Thyroid gland (tissue), 4 donors: ENCODE measurements at regions not wholly inside any gene's neighbourhood (a gene's known extent, or its start where the extent isn't known, plus 50 kb on each side); places are given as distances from the start of the nearest gene placed in this dataset.

ENCODE experiments used
- DNase-seq, 2 donors: peaks; one replicate each; pipeline ENCODE4 v3.0.0-alpha.2; 2019
- H3K27ac ChIP-seq, 3 donors: fragments of 200-600 bp; sonication (generic); 1 replicate in 2 of 3; 2 replicates in 1 of 3; pipeline ENCODE4 v1.5.1; 2016 to 2019; ENCODE audit warnings: mild to moderate bottlenecking in 1 of 3, moderate library complexity in 1 of 3
- H3K27me3 ChIP-seq: fragments of 200-600 bp; sonication (generic); one replicate; pipeline ENCODE4 v1.5.1; 2019
- H3K36me3 ChIP-seq, 2 donors: fragments of 200-600 bp; sonication (generic); one replicate each; pipeline ENCODE4 v1.5.1; 2016 to 2019
- H3K4me1 ChIP-seq, 2 donors: fragments of 200-600 bp; sonication (generic); one replicate each; pipeline ENCODE4 v1.5.1; 2017 to 2019
- H3K4me3 ChIP-seq, 3 donors: fragments of 200-600 bp; sonication (generic); replicated peaks in 1 of 3; 1 replicate in 2 of 3; 2 replicates in 1 of 3; pipeline ENCODE4 v1.5.1; 2016; ENCODE audit warnings: mild to moderate bottlenecking in 1 of 3
- H3K9me3 ChIP-seq: fragments of 200-600 bp; sonication (generic); one replicate; pipeline ENCODE4 v1.5.1; 2017
- CTCF ChIP-seq, 6 experiments: fragments of 200-600 bp in 3 of 6; fragments of 450-650 bp in 3 of 6; sonication (generic) in 3 of 6; IDR thresholded peaks; one replicate each; pipeline ENCODE4 v1.5.1; 2016 to 2019; ENCODE audit warnings: antibody characterized with exemption in 6 of 6, mild to moderate bottlenecking in 2 of 6, inconsistent platforms in 1 of 6, moderate library complexity in 1 of 6
- POLR2A ChIP-seq, 2 donors: fragments of 450-650 bp; IDR thresholded peaks; one replicate each; pipeline ENCODE4 v1.6.1; 2017; ENCODE audit warnings: antibody characterized with exemption in 2 of 2, mild to moderate bottlenecking in 2 of 2, moderate library complexity in 1 of 2
- WGBS, 2 donors: methylation state at CpG; one replicate each; pipeline ENCODE4 v1.1.5; 2017; 5-methylcytosine and 5-hydroxymethylcytosine counted together
- intact Hi-C: fragments of 100-400 bp; cut with DNase I; formaldehyde crosslinking; loops from one replicate; pipeline ENCODE4 v1.15.1; 2023

GRCh38 chr18:2468051-2468450 is 103.3 kb downstream of the METTL4 start:
- 48 to 67% methylated on average over 1 of the region's 1 CpG for WGBS, 2 donors
- TF ChIP-seq CTCF (IDR thresholded peaks at IDR 0.05) (no peak), POLR2A (IDR thresholded peaks at IDR 0.05) (no peak)

GRCh38 chr18:2471523-2471922 is 99.8 kb downstream of the METTL4 start:
- 78 to 87% methylated on average over 2 of the region's 2 CpGs for WGBS, 2 donors
- DNase-seq: no peak
- intact Hi-C loops: no loop called here
- Histone ChIP-seq H3K27ac (no peak overlapping the region), H3K36me3 (no peaks in the 10 kb centered on the region), H3K4me1 (no peaks in the 10 kb centered on the region), H3K9me3 (no peaks in the 10 kb centered on the region), H3K27me3 (no peaks in the 10 kb centered on the region), H3K4me3 (no peak overlapping the region)
- no peak for TF ChIP-seq POLR2A (IDR thresholded peaks at IDR 0.05)
- no peak for TF ChIP-seq CTCF (IDR thresholded peaks at IDR 0.05)

More at GRCh38 chr18:2468051-2468450, 103.3 kb downstream of the METTL4 start:
- H3K36me3 ChIP-seq: no peaks in the 10 kb centered on the region
- intact Hi-C loops: no loop called here
- no peaks in the 10 kb centered on the region for H3K4me1 ChIP-seq
- DNase-seq: no peak
- H3K27me3 ChIP-seq: no peaks in the 10 kb centered on the region
- no peak overlapping the region for H3K27ac ChIP-seq
- H3K9me3 ChIP-seq: no peaks in the 10 kb centered on the region
- no peak overlapping the region for H3K4me3 ChIP-seq

GRCh38 chr18:2478662-2479061 is 92.6 kb downstream of the METTL4 start:
- intact Hi-C loops: no loop called here
- no peaks in the 10 kb centered on the region for H3K27me3 ChIP-seq
- H3K4me3 ChIP-seq: no peak overlapping the region
- H3K36me3 ChIP-seq: no peaks in the 10 kb centered on the region
- no peak overlapping the region for H3K27ac ChIP-seq
- 79 to 83% methylated on average over 1 of the region's 1 CpG for WGBS, 2 donors
- H3K4me1 ChIP-seq: no peaks in the 10 kb centered on the region
- DNase-seq: no peak
- H3K9me3 ChIP-seq: no peaks in the 10 kb centered on the region
- no peak for TF ChIP-seq CTCF (IDR thresholded peaks at IDR 0.05)
- no peak for TF ChIP-seq POLR2A (IDR thresholded peaks at IDR 0.05)

GRCh38 chr18:2480536-2480935 is 90.8 kb downstream of the METTL4 start:
- no peak for DNase-seq
- Histone ChIP-seq H3K36me3 (no peaks in the 10 kb centered on the region), H3K27me3 (no peaks in the 10 kb centered on the region), H3K4me3 (no peak overlapping the region), H3K4me1 (no peaks in the 10 kb centered on the region), H3K9me3 (no peaks in the 10 kb centered on the region), H3K27ac (no peak overlapping the region)
- no peak for TF ChIP-seq POLR2A (IDR thresholded peaks at IDR 0.05)
- no peak for TF ChIP-seq CTCF (IDR thresholded peaks at IDR 0.05)
- intact Hi-C loops: no loop called here
- WGBS, 2 donors: 73 to 76% methylated on average over 2 of the region's 2 CpGs

GRCh38 chr18:2482706-2483475 is 88.4 kb downstream of the METTL4 start:
- intact Hi-C loops: no loop called here
- no peaks in the 10 kb centered on the region for H3K36me3 ChIP-seq
- H3K4me1 ChIP-seq: no peaks in the 10 kb centered on the region
- no peak for DNase-seq
- no peak overlapping the region for H3K27ac ChIP-seq
- no peak overlapping the region for H3K4me3 ChIP-seq
- WGBS, 2 donors: 96 to 99% methylated on average over 2 of the region's 2 CpGs
- no peaks in the 10 kb centered on the region for H3K9me3 ChIP-seq
- H3K27me3 ChIP-seq: no peaks in the 10 kb centered on the region
- no peak for TF ChIP-seq CTCF (IDR thresholded peaks at IDR 0.05)
- no peak for TF ChIP-seq POLR2A (IDR thresholded peaks at IDR 0.05)
